IPS-NIHi11 (cell line): ENCODE measurements at regions not wholly inside any gene's neighbourhood (a gene's known extent, or its start where the extent isn't known, plus 50 kb on each side); places are given as distances from the start of the nearest gene placed in this dataset.
"Not testable (repeated sequence)": the region's sequence is repeated elsewhere in the genome, so short reads cannot be mapped to it uniquely, and the experiment has no call there.

Source experiments
- DNase-seq: peaks from one replicate; pipeline ENCODE4 v3.0.0; 2012; ENCODE audit warnings: mixed read lengths, low spot score

DNA sequence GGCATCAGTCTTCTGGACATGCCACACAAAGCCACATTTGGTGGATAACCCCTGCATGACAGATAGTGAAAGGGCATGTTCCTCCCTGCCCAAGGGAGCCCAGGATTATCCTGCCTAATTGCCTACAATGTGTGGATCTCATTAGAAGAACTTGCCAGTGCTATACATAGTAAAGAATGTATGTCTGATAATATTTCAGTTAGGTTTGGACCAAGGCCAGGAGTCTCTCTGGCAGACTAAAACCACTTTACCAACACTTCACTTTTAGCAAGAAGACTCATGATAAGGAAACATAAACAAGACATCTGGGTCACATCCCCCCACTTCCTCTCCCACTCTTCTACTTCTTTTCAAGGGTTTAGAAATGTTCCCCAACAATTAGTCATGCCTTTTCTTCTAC, 196.7 kb downstream of the MTERF1 start:
- DNase-seq = no peak

DNA sequence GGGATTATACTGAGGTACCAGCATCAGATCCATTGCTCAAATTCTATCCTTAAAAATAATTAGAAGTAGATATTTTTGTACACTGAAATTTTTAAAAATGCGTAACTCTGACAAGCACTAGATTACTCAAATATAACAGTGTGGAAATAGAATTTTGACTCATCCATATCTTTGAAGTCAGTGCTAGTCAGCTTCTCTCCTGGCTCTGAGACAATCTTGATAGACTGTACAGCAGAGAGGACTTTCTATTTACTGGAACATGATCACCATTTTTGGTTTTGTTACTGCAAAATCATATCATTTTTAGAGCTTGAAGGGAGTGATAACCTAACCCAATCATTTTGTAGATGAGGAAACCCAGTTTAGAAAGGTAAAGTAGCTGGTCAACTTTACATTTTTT, 195.0 kb downstream of the MTERF1 start:
- DNase-seq = no peak

DNA sequence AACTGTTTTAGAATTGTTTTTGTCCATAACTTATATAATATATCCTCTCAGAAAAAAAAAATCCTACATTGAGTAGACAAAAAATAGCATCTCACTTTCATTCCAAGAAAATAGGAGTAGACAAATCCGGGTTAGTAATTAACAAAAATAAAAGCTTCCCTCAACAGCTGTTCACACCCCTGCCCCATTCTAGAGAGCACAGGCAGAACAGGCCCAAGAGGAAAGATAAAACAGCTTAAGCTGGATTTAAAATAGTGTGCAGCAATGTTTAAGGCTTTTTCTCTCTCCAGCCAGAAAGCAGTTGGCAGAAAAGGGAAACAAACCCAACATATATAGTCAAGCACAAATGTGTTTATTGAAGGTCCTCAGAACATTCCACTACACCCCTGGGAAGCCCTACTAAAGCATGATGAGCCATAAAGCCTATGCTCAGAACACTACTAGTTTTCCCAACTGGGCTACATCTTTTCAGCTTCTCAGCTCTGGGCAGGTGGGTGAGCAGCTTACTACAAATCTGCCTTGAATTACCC, 189.9 kb downstream of the MTERF1 start:
- DNase-seq = no peak

DNA sequence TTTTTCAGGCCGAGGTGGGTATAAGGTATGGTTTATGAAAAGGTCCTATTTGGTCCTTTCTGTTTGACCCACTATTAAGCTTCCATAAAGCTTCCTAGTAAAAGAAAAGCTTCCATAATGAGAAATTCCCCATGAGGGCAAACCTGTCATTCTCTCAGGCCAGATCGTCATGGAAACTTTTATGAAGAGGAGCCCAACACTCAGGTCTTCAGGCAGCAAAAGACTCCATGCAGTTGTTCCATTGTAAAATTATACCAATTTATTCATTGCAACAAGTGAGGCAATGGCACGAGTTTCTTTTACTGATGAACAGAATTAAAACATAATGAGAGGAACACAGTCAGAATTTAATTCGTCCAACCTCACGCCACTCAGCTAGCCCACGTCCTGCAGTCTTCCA, 188.6 kb downstream of the MTERF1 start:
- no peak for DNase-seq

DNA sequence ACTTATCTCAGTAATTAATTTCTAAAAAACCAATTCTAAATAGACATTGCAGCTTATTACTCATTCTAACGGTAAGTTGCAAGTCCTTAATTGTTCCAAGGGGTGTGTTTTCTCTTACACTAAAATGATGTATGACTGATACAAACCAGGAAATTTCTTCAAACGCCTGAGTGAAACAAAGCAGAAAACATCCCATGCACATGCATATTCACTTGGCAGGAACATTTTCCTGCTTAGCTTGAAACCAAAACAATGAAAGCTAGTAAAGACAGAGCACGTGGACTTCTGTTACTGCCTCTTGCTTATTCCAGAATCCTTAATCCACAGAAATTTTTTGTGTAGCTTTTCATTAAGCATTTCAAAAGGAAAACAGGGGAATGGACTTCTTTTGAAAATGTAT, 187.7 kb downstream of the MTERF1 start:
- DNase-seq = no peak

DNA sequence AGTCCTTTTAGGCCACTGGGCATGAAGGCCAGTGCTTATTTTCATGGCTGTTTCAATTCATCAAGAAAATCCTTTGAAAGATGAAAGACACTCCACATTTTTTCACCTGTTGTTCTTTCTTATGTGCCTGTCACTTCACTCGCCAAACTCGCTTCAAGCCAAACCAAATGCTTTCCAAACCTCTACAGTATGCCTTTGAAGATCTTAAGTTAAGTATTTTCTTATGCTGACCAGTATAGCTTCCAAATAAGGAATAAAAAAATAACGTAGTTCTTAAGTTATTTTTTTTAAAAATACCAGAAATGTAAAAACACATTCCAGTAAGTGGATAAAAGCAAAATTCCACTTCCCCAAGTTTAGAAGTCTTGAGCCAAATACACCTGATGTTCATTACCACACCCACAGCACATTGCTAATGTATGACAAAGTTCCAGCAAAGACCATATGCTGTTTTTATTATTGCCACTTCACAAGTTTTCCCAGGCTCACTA, 186.1 kb downstream of the MTERF1 start:
- DNase-seq = no peak

DNA sequence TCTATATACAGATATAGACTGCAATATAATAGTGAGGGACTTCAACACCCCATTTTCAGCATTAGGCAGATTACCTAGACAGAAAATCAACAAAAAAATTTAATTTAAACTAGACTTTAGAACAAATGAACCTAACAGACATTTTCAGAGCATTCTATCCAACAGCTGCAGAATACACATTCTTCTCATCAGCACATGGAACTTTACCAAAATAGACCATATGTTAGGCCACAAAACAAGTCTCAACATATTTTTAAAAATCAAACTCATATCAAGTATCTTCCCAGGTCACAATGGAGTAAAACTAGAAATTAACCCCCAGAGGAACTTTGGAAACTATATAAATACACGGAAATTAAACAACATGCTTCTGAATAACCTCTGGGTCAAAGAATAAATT, 169.6 kb downstream of the MTERF1 start:
- DNase-seq = no peak

DNA sequence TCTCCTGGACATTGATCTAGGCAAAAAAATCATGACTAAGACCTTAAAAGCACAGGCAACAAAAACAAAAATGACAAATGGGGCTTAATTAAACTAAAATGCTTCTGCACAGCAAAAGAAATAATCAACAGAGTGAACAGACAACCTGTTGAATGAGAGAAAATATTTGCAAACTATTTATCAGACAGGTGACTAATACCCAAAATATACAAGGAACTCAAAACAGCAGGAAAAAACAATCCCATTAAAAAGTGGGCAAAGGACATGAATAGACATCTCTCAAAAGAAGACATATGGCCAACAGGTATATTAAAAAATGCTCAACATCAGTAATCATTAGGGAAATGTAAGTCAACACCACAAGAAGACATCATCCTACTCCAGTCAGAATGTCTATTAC, 166.8 kb downstream of the MTERF1 start:
- no peak for DNase-seq

DNA sequence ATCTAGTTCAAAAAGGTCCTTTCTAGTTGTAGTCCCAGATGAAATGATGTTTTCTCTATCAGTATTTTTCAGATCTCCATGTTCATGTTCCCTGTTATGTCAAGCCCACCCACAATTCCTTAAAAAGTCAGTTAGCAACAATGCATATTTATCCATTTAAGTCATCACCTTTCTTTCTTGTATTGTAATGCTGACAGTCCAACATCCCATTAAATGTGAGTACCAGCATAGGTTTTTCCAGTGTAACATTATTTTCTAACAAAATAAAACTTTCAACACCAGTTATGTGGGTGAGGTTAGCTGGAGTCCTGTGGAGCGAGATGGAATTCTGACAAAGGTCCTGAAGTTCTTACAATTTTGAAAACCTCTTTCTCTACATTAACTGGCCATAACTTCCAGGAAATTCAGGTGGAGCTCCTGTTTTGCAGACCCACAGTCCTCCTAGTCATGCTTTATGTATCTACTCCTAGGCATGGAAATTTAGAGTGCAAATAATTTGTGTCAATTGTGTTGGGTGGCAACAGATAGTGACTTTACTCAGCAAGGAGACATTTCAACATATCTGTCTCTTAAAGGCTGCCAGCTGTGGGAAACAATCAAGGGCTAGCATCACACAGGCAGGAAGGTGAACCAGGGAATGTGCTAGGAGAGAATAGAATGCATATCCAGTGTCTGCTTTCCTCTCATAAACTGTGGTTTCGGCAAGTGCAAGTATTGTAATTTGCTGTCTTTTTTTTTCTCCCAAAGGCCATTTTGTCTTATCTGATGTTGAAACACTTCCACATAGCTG, 162.6 kb downstream of the MTERF1 start:
- no peak for DNase-seq

DNA sequence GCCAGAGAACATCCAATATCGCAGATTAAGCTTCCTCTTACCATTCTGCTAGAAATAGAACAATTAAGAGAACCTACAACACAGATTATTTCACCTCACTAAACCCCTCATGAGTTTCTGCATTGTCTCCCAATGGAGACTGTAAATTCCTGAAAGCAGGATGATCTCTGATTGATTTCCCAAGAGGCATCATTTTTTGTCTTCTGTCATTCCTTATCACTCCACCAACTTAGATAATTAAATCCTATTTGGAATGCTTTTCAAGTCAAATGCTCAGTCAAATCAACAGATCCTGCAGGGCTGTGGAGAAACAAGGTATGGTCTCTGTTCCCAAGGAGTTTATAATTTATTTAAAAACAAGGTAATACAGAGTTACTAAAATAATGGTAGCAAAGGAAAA, 161.5 kb downstream of the MTERF1 start:
- DNase-seq = no peak

DNA sequence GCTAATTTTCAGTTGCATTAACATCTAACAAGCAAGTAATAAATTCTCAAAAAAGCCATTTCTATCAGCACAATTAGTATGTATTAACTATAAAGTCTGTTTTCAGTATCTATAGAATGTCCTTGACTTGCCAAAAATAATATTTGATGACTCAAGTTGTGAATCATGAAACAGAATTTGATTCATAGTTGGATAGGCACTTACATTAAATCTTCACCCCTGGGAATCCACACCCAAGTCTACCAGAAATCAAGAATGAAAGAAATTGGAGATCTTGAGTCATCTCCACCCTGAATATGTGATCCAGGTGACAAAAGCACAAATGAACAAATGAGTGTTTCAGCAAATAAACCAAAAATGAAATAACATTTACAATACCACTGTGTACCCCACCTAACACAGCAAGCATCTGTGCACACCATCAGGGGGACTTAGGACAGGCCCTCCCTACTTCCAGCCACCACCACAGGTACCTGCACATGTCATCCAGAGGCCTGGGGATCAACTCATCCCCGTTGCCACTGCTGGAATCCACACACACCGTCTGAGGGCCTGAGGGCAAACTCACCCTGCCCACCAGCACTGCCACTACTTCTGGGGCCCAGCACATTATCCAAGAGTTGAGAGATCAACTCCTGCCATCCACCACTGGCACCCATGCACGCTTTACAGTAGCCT, 160.1 kb downstream of the MTERF1 start:
- no peak for DNase-seq

DNA sequence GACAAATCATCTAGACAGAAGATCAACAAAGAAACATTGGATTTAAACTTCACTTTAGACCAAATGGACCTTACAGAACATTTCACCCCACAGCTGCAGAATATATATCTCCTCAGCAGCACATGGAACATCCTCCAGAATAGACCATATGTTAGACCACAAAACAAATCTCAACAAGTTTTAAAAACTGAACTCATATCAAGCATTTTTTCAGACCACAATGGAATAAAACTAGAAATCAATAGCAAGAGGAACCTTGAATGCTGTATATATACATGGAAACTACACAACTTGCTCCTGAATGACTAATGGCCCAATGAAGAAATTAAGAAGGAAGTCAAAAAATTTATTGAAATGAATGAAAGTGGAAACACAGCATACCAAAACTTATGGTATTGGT, 157.7 kb downstream of the MTERF1 start:
- DNase-seq = no peak

DNA sequence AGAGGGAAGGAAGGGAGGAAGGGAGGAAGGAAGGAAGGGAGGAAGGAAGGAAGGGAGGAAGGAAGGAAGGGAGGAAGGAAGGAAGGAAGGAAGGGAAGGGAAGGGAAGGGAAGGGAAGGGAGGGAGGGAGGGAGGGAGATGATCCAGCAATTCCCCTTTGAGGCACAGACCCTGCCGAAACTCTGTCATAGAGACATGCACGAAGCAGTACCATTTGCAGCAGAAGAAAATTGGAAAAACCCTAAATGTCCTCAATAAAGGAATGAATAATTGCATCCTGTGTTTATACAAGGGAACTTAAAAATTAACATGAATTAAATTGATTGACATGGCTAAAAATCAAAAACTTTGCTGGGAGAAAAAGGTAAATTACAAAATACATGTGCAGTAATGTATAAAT, 151.5 kb downstream of the MTERF1 start:
- not testable (repeated sequence) for DNase-seq

DNA sequence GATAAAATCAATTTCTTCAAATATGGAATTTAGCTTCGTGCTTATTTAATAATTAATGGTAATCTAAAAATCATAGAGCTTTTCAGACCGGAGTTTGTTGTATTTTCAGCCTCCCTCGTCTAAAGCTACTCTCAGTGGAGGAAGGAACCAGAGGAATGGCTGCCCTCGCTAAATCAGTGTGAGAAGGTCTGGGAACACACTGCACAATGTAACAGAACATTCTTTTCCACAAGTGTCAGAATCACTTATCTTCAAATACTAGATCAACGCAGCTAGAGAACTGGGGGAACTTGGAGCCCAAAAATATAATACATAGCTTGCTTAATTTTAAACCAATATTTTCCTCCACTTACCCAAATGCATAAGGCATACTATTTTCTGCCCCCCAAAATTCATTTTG, 148.5 kb downstream of the MTERF1 start:
- DNase-seq = no peak

DNA sequence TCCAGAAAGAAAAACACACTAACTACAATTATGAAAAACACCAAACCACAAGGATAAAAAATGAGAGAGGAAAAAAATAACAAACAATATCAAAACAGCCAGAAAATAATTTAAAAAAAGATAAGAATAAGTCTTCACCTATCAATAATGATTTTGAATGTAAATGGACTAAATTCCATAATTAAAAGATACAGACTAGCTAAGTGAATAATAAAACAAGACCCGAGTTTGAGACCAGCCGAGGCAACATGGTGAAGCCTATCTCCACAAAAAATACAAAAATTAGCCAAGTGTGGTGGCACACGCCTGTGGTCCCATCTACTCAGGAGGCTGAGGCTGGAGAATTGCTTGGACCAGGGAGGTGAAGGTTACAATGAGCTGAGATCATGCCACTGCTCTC, 131.1 kb downstream of the MTERF1 start:
- DNase-seq = no peak

DNA sequence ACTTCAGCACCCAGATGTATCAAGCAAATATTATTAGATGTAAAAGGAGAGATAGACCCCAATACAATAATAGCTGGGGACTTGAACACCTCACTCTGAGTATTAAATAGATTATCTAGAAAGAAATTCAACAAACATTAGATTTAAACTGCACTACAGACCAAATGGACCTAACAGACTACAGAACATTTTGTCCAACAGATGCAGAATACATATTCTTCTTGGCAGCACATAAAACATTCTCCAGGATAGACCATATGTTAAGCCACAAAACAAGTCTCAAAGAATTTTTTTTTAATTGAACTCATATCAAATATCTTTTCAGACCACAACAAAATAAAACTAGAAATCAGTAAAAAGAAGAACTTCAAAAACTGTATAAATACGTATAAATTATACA, 130.4 kb downstream of the MTERF1 start:
- no peak for DNase-seq

DNA sequence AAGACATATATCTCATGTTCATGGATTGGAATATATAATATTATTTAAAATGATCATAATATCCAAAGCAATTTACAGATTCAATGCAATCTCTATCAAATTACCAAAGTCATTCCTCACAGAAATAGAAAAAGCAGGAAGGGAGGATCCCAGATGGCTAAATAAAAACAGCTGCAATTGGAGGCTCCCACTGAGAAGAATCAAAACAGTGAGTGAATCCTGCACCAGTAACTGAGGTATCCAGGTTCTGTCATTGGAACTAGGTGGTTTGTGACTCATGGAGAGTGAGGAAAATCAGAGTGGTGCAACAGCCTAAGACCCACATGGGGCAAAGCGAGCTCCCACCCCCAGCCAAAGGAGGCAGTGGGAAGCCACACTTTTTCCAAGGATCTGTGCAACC, 128.4 kb downstream of the MTERF1 start:
- DNase-seq = no peak

DNA sequence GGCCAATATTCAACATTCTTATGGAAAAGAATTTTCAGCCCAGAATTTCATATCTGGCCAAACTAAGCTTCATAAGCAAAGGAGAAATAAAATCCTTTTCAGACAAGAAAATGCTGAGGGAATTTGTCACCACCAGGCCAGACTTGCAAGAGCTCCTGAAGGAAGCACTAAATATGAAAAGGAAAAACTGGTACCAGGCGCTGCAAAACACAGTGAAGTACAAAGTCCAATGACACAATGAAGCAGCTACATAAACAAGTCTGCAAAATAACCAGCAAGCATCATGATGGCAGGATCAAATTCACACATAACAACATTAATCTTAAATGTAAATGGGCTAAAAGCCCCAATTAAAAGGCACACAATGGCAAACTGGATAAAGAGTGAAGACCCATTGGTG, 126.2 kb downstream of the MTERF1 start:
- not testable (repeated sequence) for DNase-seq

DNA sequence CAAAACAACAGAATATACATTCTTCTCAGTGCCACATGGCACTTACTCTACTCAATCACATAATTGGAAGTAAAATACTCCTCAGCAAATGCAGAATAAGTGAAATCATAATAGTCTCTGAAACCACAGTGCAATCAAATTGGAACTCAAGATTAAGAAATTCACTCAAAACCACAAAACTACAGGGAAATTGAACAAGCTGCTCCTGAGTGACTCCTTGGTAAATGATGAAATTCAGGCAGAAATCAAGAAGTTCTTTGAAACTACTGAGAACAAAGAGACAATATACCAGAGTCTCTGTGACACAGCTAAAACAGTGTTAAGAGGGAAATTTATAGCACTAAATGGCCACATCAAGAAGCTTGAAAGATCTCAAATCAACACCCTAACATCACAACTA, 125.4 kb downstream of the MTERF1 start:
- DNase-seq = not testable (repeated sequence)

DNA sequence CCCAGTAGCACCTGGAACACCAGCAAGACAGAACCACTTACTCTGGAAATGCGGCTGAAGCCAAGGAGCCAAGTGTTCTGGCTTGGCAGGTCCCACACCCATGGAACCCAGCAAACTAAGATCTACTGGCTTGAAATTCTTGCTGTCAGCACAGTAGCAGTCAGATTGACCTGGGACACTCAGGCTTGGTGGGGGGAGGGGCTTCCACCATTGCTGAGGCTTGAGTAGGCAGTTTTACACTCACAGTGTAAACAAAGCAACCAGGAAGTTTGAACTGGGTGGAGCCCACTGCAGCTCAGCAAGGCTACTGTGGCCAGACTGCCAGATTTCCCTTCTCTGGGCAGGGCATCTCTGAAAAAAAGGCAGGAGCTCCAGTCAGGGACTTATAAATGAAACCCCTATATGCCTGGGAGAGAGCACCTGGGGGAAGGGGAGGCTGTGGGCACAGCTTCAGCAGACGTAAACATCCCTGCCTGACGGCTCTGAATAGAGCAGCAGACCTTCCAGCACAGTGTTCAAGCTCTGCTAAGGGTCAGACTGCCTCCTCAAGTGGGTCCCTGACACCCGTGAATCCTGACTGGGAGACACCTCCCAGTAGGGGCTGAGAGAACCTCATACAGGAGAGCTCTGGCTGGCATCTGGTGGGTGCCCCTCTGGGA, 121.2 kb downstream of the MTERF1 start:
- DNase-seq = no peak

DNA sequence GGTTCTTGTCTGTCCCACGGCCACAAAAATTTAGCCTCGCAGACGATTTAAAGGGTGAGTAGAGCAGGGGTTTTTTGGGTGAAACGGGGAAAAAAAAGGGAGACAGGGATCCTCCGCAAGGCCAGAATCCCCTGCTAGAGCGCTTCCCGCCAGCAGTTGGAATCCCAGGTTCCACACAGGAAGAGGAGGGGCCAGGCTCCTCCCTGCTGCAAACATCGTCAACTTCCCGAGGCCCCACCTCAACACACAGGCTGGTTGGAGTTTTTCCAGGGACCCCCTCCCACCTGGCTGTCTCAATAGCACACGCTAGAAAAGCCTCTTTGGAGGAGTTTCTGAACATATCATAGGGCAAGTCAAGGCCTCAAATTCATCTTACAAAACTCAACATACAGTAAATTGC, 112.7 kb downstream of the MTERF1 start:
- no peak for DNase-seq

DNA sequence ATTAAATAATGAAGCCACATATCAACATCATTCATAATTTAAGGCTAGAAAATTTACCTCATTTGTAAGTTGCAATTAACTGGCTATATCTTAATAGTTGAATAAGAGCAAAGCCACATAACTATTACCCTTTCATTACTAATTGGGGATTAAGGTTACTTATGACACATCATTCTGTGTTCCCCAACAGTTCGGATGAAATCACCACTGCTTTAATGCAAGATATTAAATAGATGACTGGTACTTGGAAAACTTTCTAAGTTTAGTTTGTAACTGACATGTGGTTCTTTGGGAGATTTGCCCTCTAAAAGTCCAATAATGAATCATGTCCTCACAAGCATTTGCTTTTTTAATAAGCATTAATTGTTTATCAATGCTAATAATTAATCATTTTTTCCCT, 109.1 kb downstream of the MTERF1 start:
- DNase-seq = no peak
